ENCODE measurements at regions not wholly inside any gene's neighbourhood (a gene's known extent, or its start where the extent isn't known, plus 50 kb on each side); places are given as distances from the start of the nearest gene placed in this dataset.

DNA sequence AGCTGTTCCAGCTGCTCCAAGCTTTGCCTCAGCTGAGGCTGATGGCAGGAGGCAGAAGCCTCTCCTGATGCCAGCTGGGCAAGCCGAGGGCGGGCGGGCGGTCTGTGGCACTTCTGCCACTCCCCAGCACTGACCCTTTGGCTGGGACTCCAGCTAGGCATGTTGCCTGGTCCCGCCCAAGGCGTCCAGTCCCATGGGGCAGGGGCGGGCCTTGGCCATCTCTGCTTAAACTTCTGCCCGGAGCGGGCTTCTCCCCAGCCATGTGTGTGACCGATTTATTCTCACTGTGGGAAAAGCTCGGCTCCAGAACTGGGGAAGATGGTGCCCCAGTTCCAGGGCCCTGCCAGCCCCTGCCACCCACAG lies 349.1 kb downstream of the SEC14L1 start (continued):
- TF ChIP-seq, protein P1, sequence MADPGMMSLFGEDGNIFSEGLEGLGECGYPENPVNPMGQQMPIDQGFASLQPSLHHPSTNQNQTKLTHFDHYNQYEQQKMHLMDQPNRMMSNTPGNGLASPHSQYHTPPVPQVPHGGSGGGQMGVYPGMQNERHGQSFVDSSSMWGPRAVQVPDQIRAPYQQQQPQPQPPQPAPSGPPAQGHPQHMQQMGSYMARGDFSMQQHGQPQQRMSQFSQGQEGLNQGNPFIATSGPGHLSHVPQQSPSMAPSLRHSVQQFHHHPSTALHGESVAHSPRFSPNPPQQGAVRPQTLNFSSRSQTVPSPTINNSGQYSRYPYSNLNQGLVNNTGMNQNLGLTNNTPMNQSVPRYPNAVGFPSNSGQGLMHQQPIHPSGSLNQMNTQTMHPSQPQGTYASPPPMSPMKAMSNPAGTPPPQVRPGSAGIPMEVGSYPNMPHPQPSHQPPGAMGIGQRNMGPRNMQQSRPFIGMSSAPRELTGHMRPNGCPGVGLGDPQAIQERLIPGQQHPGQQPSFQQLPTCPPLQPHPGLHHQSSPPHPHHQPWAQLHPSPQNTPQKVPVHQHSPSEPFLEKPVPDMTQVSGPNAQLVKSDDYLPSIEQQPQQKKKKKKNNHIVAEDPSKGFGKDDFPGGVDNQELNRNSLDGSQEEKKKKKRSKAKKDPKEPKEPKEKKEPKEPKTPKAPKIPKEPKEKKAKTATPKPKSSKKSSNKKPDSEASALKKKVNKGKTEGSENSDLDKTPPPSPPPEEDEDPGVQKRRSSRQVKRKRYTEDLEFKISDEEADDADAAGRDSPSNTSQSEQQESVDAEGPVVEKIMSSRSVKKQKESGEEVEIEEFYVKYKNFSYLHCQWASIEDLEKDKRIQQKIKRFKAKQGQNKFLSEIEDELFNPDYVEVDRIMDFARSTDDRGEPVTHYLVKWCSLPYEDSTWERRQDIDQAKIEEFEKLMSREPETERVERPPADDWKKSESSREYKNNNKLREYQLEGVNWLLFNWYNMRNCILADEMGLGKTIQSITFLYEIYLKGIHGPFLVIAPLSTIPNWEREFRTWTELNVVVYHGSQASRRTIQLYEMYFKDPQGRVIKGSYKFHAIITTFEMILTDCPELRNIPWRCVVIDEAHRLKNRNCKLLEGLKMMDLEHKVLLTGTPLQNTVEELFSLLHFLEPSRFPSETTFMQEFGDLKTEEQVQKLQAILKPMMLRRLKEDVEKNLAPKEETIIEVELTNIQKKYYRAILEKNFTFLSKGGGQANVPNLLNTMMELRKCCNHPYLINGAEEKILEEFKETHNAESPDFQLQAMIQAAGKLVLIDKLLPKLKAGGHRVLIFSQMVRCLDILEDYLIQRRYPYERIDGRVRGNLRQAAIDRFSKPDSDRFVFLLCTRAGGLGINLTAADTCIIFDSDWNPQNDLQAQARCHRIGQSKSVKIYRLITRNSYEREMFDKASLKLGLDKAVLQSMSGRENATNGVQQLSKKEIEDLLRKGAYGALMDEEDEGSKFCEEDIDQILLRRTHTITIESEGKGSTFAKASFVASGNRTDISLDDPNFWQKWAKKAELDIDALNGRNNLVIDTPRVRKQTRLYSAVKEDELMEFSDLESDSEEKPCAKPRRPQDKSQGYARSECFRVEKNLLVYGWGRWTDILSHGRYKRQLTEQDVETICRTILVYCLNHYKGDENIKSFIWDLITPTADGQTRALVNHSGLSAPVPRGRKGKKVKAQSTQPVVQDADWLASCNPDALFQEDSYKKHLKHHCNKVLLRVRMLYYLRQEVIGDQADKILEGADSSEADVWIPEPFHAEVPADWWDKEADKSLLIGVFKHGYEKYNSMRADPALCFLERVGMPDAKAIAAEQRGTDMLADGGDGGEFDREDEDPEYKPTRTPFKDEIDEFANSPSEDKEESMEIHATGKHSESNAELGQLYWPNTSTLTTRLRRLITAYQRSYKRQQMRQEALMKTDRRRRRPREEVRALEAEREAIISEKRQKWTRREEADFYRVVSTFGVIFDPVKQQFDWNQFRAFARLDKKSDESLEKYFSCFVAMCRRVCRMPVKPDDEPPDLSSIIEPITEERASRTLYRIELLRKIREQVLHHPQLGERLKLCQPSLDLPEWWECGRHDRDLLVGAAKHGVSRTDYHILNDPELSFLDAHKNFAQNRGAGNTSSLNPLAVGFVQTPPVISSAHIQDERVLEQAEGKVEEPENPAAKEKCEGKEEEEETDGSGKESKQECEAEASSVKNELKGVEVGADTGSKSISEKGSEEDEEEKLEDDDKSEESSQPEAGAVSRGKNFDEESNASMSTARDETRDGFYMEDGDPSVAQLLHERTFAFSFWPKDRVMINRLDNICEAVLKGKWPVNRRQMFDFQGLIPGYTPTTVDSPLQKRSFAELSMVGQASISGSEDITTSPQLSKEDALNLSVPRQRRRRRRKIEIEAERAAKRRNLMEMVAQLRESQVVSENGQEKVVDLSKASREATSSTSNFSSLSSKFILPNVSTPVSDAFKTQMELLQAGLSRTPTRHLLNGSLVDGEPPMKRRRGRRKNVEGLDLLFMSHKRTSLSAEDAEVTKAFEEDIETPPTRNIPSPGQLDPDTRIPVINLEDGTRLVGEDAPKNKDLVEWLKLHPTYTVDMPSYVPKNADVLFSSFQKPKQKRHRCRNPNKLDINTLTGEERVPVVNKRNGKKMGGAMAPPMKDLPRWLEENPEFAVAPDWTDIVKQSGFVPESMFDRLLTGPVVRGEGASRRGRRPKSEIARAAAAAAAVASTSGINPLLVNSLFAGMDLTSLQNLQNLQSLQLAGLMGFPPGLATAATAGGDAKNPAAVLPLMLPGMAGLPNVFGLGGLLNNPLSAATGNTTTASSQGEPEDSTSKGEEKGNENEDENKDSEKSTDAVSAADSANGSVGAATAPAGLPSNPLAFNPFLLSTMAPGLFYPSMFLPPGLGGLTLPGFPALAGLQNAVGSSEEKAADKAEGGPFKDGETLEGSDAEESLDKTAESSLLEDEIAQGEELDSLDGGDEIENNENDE (IDR thresholded peaks at IDR 0.05; ENCODE audit: insufficient replicate concordance, low read length), result no peak
- TF ChIP-seq CTBP2 (IDR thresholded peaks at IDR 0.05; ENCODE audit: borderline replicate concordance, insufficient read depth, insufficient read length, low read length), result no peak
- no peak for TF ChIP-seq RNF2 (IDR thresholded peaks at IDR 0.05; ENCODE audit: borderline replicate concordance, low read depth, low read length, missing control alignments, poor library complexity, severe bottlenecking)
- no peak for TF ChIP-seq CREB1 (IDR thresholded peaks at IDR 0.05)
- TF ChIP-seq TAF1 (IDR thresholded peaks at IDR 0.05; ENCODE audit: low read depth, low read length), result no peak
- no peak for TF ChIP-seq JUND (IDR thresholded peaks at IDR 0.05; ENCODE audit: low read length)
- TF ChIP-seq, protein P2, sequence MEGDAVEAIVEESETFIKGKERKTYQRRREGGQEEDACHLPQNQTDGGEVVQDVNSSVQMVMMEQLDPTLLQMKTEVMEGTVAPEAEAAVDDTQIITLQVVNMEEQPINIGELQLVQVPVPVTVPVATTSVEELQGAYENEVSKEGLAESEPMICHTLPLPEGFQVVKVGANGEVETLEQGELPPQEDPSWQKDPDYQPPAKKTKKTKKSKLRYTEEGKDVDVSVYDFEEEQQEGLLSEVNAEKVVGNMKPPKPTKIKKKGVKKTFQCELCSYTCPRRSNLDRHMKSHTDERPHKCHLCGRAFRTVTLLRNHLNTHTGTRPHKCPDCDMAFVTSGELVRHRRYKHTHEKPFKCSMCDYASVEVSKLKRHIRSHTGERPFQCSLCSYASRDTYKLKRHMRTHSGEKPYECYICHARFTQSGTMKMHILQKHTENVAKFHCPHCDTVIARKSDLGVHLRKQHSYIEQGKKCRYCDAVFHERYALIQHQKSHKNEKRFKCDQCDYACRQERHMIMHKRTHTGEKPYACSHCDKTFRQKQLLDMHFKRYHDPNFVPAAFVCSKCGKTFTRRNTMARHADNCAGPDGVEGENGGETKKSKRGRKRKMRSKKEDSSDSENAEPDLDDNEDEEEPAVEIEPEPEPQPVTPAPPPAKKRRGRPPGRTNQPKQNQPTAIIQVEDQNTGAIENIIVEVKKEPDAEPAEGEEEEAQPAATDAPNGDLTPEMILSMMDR (IDR thresholded peaks at IDR 0.05; ENCODE audit: control extremely low read depth in 1 of 3, insufficient read depth in 1 of 3, low read depth in 1 of 3, low read length in 3 of 3), result no peak
- TF ChIP-seq NANOG (IDR thresholded peaks at IDR 0.05; ENCODE audit: insufficient read depth, low read depth, low read length, poor library complexity, severe bottlenecking), result no peak
- no peak for TF ChIP-seq SUZ12 (IDR thresholded peaks at IDR 0.05; ENCODE audit: low read length)
